ENCODE measurements at regions not wholly inside any gene's neighbourhood (a gene's known extent, or its start where the extent isn't known, plus 50 kb on each side); places are given as distances from the start of the nearest gene placed in this dataset.

GRCh38 chr5:15249152-15249551 lies 250.8 kb upstream of the FBXL7 start:
- TF ChIP-seq POLR2AphosphoS5 (IDR thresholded peaks at IDR 0.05) (no peak), EP300 (IDR thresholded peaks at IDR 0.05) (no peak), CTCF (IDR thresholded peaks at IDR 0.05) (no peak), POLR2A (IDR thresholded peaks at IDR 0.05) (no peak)
- DNase-seq: no peak
- WGBS, 5 donors: 36 to 50% (median 43%) methylated on average over 3 of the region's 3 CpGs
- no peaks in the 10 kb centered on the region for H3K4me1 ChIP-seq
- no peaks in the 10 kb centered on the region for H3K36me3 ChIP-seq
- intact Hi-C loops (cut with DNase I; ENCODE audit: low total_unique reads): no loop called here
- peaks cover 0 to 22% (median 20%) of the 10 kb centered on the region in 4 donors for H3K9me3 ChIP-seq
- H3K4me3 ChIP-seq: no peak overlapping the region
- H3K27me3 ChIP-seq: no peaks in the 10 kb centered on the region
- no peak overlapping the region for H3K27ac ChIP-seq

- Histone ChIP-seq H3K27ac (no peak overlapping the region), H3K4me3 (no peak overlapping the region), H3K4me1 (no peaks in the 10 kb centered on the region), H3K9me3 (peaks cover 0 to 22% (median 20%) of the 10 kb centered on the region in 4 donors), H3K36me3 (no peaks in the 10 kb centered on the region), H3K27me3 (no peaks in the 10 kb centered on the region)
- no peak for DNase-seq
- intact Hi-C loops (cut with DNase I; ENCODE audit: low total_unique reads): no loop called here
- TF ChIP-seq CTCF (IDR thresholded peaks at IDR 0.05) (no peak), EP300 (IDR thresholded peaks at IDR 0.05) (no peak), POLR2A (IDR thresholded peaks at IDR 0.05) (no peak), POLR2AphosphoS5 (IDR thresholded peaks at IDR 0.05) (no peak)
Observed at GRCh38 chr5:15248731-15249130, 251.2 kb upstream of the FBXL7 start.

GRCh38 chr5:15245913-15246312 lies 254.1 kb upstream of the FBXL7 start:
- WGBS, 5 donors: 79 to 90% (median 83%) methylated on average over 1 of the region's 1 CpG
- DNase-seq: no peak
- peaks cover 0 to 22% (median 20%) of the 10 kb centered on the region in 4 donors for H3K9me3 ChIP-seq

GRCh38 chr5:15243301-15244020 lies 256.5 kb upstream of the FBXL7 start:
- H3K27ac ChIP-seq: no peak overlapping the region
- no peaks in the 10 kb centered on the region for H3K27me3 ChIP-seq
- 57 to 87% (median 79%) methylated on average over 4 of the region's 4 CpGs for WGBS, 5 donors
- no peaks in the 10 kb centered on the region for H3K4me1 ChIP-seq
- peaks cover 0 to 34% (median 26%) of the 10 kb centered on the region in 4 donors for H3K9me3 ChIP-seq
- H3K4me3 ChIP-seq: no peak overlapping the region
- TF ChIP-seq EP300 (IDR thresholded peaks at IDR 0.05): no peak
- no peak for TF ChIP-seq POLR2A (IDR thresholded peaks at IDR 0.05)
- no peak for TF ChIP-seq CTCF (IDR thresholded peaks at IDR 0.05)
- TF ChIP-seq POLR2AphosphoS5 (IDR thresholded peaks at IDR 0.05): no peak
- intact Hi-C loops (cut with DNase I; ENCODE audit: low total_unique reads): no loop called here
- no peaks in the 10 kb centered on the region for H3K36me3 ChIP-seq
- DNase-seq: no peak

More at GRCh38 chr5:15245913-15246312, 254.1 kb upstream of the FBXL7 start:
- H3K4me3 ChIP-seq: no peak overlapping the region
- H3K36me3 ChIP-seq: no peaks in the 10 kb centered on the region
- TF ChIP-seq POLR2A (IDR thresholded peaks at IDR 0.05) (no peak), EP300 (IDR thresholded peaks at IDR 0.05) (no peak), POLR2AphosphoS5 (IDR thresholded peaks at IDR 0.05) (no peak), CTCF (IDR thresholded peaks at IDR 0.05) (no peak)
- no peaks in the 10 kb centered on the region for H3K4me1 ChIP-seq
- H3K27me3 ChIP-seq: no peaks in the 10 kb centered on the region
- intact Hi-C loops (cut with DNase I; ENCODE audit: low total_unique reads): no loop called here
- H3K27ac ChIP-seq: no peak overlapping the region
